ENCODE measurements at regions not wholly inside any gene's neighbourhood (a gene's known extent, or its start where the extent isn't known, plus 50 kb on each side); places are given as distances from the start of the nearest gene placed in this dataset.

DNA sequence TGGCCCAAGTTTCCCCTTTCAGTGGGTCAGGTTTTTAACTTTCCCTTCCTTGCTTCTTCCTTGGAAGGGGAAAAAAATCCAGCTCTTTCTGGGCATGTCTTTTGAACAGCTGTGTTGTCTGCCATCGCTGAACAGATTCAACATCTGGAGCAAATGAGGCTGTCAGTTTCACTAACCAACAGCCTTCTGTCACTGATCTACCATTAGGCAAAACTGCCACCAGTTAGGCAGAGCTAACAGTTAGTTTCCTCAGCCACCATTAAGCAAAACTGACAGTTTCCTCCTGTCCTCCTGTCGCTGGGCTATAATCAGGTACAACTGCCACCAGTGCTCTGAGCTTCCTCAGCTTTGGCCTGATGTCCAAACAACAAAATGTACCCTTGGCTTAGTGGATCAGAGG is 81.9 kb downstream of the NPTX2 start:
- Histone ChIP-seq H3K36me3 (ENCODE audit: control insufficient read depth in 1 of 2, insufficient read depth in 2 of 2, low read length in 2 of 2) (no peaks in the 10 kb centered on the region), H3K79me2 (ENCODE audit: insufficient read depth, low read length) (no peaks in the 10 kb centered on the region), H3K4me3 (replicated peaks in 1 of 2; ENCODE audit: low read depth in 1 of 2, low read length in 2 of 2) (no peak overlapping the region), H3K4me1 (ENCODE audit: control insufficient read depth in 1 of 2, insufficient read depth in 2 of 2, low read length in 2 of 2) (no peaks in the 10 kb centered on the region), H3K27ac (ENCODE audit: low read depth, low read length) (no peak overlapping the region), H3K9ac (ENCODE audit: low read length) (no peak overlapping the region), H3K27me3 (ENCODE audit: insufficient read depth, low read length) (0 out of 2 replicates have a peak, but pooled peaks cover 3% of the 10 kb centered on the region), H2AFZ (ENCODE audit: low read depth, low read length, poor library complexity, severe bottlenecking) (no peak overlapping the region), H3K9me3 (ENCODE audit: control insufficient read depth in 1 of 2, insufficient read depth in 1 of 2, low read depth in 1 of 2, low read length in 2 of 2) (no peaks in the 10 kb centered on the region), H4K20me1 (ENCODE audit: insufficient read depth) (no peaks in the 10 kb centered on the region), H3K4me2 (ENCODE audit: low read length) (no peak overlapping the region), H3K9me2 (ENCODE audit: insufficient read depth) (no peaks in the 10 kb centered on the region)
- RAD21 ChIA-PET (ENCODE audit: low non-redundant PET in 1 of 2, low total read pairs in 2 of 2, uncharacterized antibody in 2 of 2, unreplicated experiment in 2 of 2): no interaction called here
- intact Hi-C loops (cut with micrococcal nuclease): no loop called here
- TF ChIP-seq CBX3 (IDR thresholded peaks at IDR 0.05; ENCODE audit: low read depth) (no peak), JUND (IDR thresholded peaks at IDR 0.05) (no peak), POLR2A (IDR thresholded peaks at IDR 0.05; ENCODE audit: borderline replicate concordance, extremely low read depth, insufficient read depth, insufficient read length) (no peak), CEBPB (IDR thresholded peaks at IDR 0.05; ENCODE audit: low read depth) (no peak), ZFX (IDR thresholded peaks at IDR 0.05) (no peak), SP1 (IDR thresholded peaks at IDR 0.05; ENCODE audit: low read depth) (no peak), RAD21 (IDR thresholded peaks at IDR 0.05; ENCODE audit: low read depth) (no peak), POLR2AphosphoS5 (IDR thresholded peaks at IDR 0.05; ENCODE audit: low read depth, low read length) (no peak), SRF (IDR thresholded peaks at IDR 0.05; ENCODE audit: low read depth) (no peak)
- TF ChIP-seq, protein P1, sequence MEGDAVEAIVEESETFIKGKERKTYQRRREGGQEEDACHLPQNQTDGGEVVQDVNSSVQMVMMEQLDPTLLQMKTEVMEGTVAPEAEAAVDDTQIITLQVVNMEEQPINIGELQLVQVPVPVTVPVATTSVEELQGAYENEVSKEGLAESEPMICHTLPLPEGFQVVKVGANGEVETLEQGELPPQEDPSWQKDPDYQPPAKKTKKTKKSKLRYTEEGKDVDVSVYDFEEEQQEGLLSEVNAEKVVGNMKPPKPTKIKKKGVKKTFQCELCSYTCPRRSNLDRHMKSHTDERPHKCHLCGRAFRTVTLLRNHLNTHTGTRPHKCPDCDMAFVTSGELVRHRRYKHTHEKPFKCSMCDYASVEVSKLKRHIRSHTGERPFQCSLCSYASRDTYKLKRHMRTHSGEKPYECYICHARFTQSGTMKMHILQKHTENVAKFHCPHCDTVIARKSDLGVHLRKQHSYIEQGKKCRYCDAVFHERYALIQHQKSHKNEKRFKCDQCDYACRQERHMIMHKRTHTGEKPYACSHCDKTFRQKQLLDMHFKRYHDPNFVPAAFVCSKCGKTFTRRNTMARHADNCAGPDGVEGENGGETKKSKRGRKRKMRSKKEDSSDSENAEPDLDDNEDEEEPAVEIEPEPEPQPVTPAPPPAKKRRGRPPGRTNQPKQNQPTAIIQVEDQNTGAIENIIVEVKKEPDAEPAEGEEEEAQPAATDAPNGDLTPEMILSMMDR (IDR thresholded peaks at IDR 0.05 in 2 of 3, conservative IDR thresholded peaks at IDR 0.05 in 1 of 3; ENCODE audit: borderline replicate concordance in 1 of 3, insufficient read depth in 1 of 3, low read depth in 2 of 3, low read length in 2 of 3): no peak
- ATAC-seq (no peak), DNase-seq (ENCODE audit: low read depth, low spot score) (no peak)
- POLR2A ChIA-PET: no interaction called here
- BruUV-seq (replicated peaks): no TSS peak
- CTCF ChIA-PET: no interaction called here

DNA sequence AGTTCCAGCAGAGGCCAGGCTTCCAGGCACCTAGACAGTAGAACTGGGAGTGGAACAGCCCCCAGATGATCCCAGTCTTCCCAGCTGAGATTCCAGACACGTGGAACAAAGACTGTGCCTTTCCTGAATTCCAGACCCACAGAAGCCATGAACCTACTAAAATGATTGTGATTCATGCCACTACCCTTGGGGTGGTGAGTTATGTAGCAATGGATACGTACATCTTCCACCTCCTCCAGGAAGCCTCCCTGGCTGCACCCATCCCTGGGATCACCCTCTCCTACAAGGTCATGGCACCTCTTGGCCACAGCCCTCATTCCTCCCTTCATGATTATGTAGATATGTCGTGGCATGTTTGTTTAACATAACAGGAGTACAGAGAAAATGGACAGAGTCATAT is 83.4 kb downstream of the NPTX2 start:
- no peak for ATAC-seq
- no peaks in the 10 kb centered on the region for H4K20me1 ChIP-seq (ENCODE audit: insufficient read depth)
- H3K36me3 ChIP-seq (ENCODE audit: control insufficient read depth in 1 of 2, insufficient read depth in 2 of 2, low read length in 2 of 2): no peaks in the 10 kb centered on the region
- no peaks in the 10 kb centered on the region for H3K4me1 ChIP-seq (ENCODE audit: control insufficient read depth in 1 of 2, insufficient read depth in 2 of 2, low read length in 2 of 2)
- H3K9me2 ChIP-seq (ENCODE audit: insufficient read depth): no peaks in the 10 kb centered on the region
- no TSS peak for BruUV-seq (replicated peaks)
- DNase-seq (ENCODE audit: low read depth, low spot score): no peak
- H2AFZ ChIP-seq (ENCODE audit: low read depth, low read length, poor library complexity, severe bottlenecking): no peak overlapping the region
- POLR2A ChIA-PET: no interaction called here
- no peaks in the 10 kb centered on the region for H3K79me2 ChIP-seq (ENCODE audit: insufficient read depth, low read length)
- H3K4me3 ChIP-seq (replicated peaks in 1 of 2; ENCODE audit: low read depth in 1 of 2, low read length in 2 of 2): no peak overlapping the region
- 0 out of 2 replicates have a peak, but pooled peaks cover 3% of the 10 kb centered on the region for H3K27me3 ChIP-seq (ENCODE audit: insufficient read depth, low read length)
- RAD21 ChIA-PET (ENCODE audit: low non-redundant PET in 1 of 2, low total read pairs in 2 of 2, uncharacterized antibody in 2 of 2, unreplicated experiment in 2 of 2): no interaction called here
- intact Hi-C loops (cut with micrococcal nuclease): no loop called here
- CTCF ChIA-PET: no interaction called here
- H3K9me3 ChIP-seq (ENCODE audit: control insufficient read depth in 1 of 2, insufficient read depth in 1 of 2, low read depth in 1 of 2, low read length in 2 of 2): no peaks in the 10 kb centered on the region
- no peak overlapping the region for H3K27ac ChIP-seq (ENCODE audit: low read depth, low read length)
- no peak overlapping the region for H3K9ac ChIP-seq (ENCODE audit: low read length)
- H3K4me2 ChIP-seq (ENCODE audit: low read length): no peak overlapping the region
- no peak for TF ChIP-seq FOSL1 (IDR thresholded peaks at IDR 0.05; ENCODE audit: low read depth)
- TF ChIP-seq CBX3 (IDR thresholded peaks at IDR 0.05; ENCODE audit: low read depth): no peak
- TF ChIP-seq, protein P1 (IDR thresholded peaks at IDR 0.05 in 2 of 3, conservative IDR thresholded peaks at IDR 0.05 in 1 of 3; ENCODE audit: borderline replicate concordance in 1 of 3, insufficient read depth in 1 of 3, low read depth in 2 of 3, low read length in 2 of 3): no peak
- TF ChIP-seq ZFX (IDR thresholded peaks at IDR 0.05): no peak
- no peak for TF ChIP-seq SRF (IDR thresholded peaks at IDR 0.05; ENCODE audit: low read depth)
- TF ChIP-seq ATF3 (IDR thresholded peaks at IDR 0.05): no peak
- TF ChIP-seq, protein P2, sequence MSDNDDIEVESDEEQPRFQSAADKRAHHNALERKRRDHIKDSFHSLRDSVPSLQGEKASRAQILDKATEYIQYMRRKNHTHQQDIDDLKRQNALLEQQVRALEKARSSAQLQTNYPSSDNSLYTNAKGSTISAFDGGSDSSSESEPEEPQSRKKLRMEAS (IDR thresholded peaks at IDR 0.05): no peak
- TF ChIP-seq REST (IDR thresholded peaks at IDR 0.05; ENCODE audit: low read depth): no peak

Data from HCT116 (cell line).